ENCODE measurements at regions not wholly inside any gene's neighbourhood (a gene's known extent, or its start where the extent isn't known, plus 50 kb on each side); places are given as distances from the start of the nearest gene placed in this dataset.
"Not testable (repeated sequence)": the region's sequence is repeated elsewhere in the genome, so short reads cannot be mapped to it uniquely, and the experiment has no call there.

DNA sequence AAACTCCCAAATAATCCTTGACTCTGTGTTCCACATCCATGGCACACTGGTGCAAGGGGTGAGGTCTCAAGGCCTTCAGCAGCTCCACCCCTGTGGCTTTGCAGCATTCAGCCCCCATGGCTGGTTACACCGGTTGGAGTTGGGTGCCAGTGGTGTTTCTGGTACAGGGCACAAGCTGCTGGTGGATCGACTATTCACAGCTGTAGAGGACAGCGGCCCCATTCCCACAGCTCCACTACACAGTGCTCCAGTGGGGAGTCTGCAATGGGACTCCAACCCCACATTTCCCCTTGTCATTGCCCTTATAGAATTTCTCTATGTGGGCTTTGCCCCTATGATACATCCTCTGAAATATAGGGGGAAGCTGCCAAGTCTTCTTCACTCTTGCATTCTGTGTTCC is 64.3 kb upstream of the SGO1 start:
- no peak for DNase-seq (ENCODE audit: low spot score)

DNA sequence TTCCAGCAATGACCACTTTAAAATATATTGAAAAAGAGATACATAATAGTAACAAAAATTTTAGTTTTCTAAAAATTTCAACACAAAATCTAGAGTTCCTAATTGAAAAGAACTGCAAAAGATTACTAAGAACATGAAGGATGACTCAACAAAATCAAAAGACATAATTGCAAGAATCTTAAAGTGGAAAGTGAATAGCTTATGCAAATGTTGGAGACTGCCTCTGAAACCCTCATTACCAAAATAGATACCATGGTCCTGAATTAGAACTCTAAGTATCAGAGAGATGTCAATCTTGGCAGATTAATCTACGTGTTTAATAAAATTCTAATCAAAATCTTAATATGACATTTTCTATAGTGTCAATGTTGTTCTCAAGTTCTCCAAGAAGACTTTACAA is 60.7 kb upstream of the SGO1 start:
- DNase-seq (ENCODE audit: low spot score) = no peak

DNA sequence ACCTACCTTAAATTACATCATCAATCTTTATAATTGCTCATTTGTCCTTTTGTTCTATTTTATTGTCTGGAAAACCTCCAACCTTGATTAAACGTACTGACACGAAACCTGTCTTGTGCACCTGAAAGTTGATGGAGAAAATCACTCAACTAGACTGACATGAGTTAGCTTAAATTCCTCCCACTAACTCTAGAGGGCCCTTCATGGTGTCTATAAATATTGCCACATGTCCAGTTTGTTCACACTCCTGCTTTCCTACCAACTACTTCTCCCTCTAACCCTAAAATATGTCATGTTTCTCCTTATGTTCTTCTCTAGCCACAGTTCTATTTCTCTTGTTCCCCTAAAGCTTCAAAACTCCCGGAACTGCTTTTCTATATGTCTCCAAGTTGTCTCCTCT is 59.8 kb upstream of the SGO1 start:
- DNase-seq (ENCODE audit: low spot score) = no peak

DNA sequence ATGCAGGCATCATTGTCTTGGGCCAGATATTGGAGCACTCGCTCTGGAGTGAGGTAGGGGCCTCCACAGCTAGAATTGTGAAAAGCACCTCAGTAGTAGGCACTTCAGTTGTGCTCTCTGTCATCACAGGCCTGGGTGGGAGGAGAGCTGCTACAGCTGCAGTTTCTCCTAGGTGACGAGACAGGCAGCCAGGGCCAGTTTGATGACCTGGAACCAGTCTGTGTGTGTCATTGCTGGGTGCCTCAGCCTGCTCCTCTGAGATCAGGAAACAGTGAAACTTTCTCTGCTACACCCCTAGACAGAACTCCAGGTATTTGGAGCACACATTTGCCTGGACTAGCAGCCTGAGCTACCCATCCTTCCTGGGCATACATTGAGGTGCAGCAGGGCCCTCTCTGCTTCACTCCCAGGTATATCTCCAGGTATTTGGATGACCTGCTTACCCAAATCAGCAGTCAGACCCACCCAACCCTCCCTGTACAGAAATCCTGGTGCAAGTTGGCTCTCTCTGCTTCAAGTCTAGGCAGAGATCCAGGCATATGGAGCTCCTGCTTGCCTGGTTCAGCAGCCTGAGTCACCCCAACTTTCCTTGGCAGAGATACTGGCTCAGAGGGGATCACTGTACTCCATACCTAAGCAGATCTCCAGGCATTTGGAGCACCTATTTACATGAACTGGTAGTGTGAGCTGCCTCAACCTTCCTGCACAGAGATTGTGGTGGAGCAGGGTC is 54.3 kb upstream of the SGO1 start:
- no peak for DNase-seq (ENCODE audit: low spot score)

DNA sequence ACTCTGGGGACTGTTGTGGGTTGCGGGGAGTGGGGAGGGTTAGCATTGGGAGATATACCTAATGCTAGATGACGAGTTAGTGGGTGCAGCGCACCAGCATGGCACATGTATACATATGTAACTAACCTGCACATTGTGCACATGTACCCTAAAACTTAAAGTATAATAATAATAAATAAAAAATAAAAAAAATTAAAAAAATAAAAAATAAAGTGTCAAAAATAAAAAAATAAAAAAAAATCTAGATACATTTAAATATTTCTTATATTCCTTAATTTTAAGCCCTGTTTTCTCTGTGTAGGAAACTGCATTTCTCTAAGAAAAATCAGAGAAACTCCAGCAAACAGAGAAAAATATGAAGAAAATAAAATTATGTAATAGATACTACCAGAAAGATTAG is 52.2 kb upstream of the SGO1 start:
- DNase-seq (ENCODE audit: low spot score) = not testable (repeated sequence)

DNA sequence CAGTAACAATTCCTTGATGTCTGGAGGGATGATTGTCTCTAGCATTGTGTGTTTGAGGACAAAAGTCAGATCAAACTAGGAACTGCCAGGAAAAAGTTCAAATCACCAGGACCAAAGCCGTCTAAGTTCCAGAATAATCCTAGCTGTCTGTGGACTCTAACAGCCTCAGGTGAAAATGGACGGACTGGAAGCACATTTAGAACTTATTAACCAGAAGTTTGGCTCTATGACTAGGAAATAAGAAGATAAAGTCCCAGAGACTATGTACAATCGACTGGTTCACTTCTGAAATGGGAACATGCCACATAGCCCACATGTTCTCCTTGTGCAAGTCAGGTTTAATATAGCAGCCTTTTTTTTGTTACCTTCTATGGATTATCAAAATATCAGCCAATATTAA is 50.6 kb upstream of the SGO1 start:
- no peak for DNase-seq (ENCODE audit: low spot score)

Measured in ecto neural progenitor cell (in vitro differentiated cells).